Parathyroid adenoma (tissue), 2 donors: ENCODE measurements at regions not wholly inside any gene's neighbourhood (a gene's known extent, or its start where the extent isn't known, plus 50 kb on each side); places are given as distances from the start of the nearest gene placed in this dataset.

ENCODE experiments used
- H2AFZ ChIP-seq: fragments of 300-600 bp; sonication (generic); one replicate; pipeline ENCODE4 v1.7.0; 2017; ENCODE audit warnings: antibody characterized with exemption, mild to moderate bottlenecking
- H3K27ac ChIP-seq: fragments of 300-600 bp; sonication (generic); one replicate; pipeline ENCODE4 v1.7.0; 2017
- H3K27me3 ChIP-seq: fragments of 300-600 bp; sonication (generic); one replicate; pipeline ENCODE4 v1.7.0; 2017; ENCODE audit warnings: low read length; ENCODE audit not compliant: control insufficient read depth, insufficient read depth
- H3K36me3 ChIP-seq: fragments of 300-600 bp; sonication (generic); one replicate; pipeline ENCODE4 v1.7.0; 2017; ENCODE audit warnings: low read length; ENCODE audit not compliant: control insufficient read depth, insufficient read depth
- H3K4me1 ChIP-seq: fragments of 300-600 bp; sonication (generic); one replicate; pipeline ENCODE4 v1.7.0; 2017; ENCODE audit warnings: control low read depth
- H3K4me2 ChIP-seq: fragments of 300-600 bp; sonication (generic); one replicate; pipeline ENCODE4 v1.7.0; 2017; ENCODE audit warnings: low read length
- H3K4me3 ChIP-seq: fragments of 300-600 bp; sonication (generic); one replicate; pipeline ENCODE4 v1.7.0; 2017; ENCODE audit warnings: low read depth, low read length
- H3K79me2 ChIP-seq: fragments of 300-600 bp; sonication (generic); one replicate; pipeline ENCODE4 v1.7.0; 2017; ENCODE audit warnings: control low read depth
- H3K9ac ChIP-seq: fragments of 300-600 bp; sonication (generic); one replicate; pipeline ENCODE4 v1.7.0; 2017; ENCODE audit warnings: mild to moderate bottlenecking
- H3K9me3 ChIP-seq: fragments of 300-600 bp; sonication (generic); one replicate; pipeline ENCODE4 v1.7.0; 2017; ENCODE audit warnings: low read length; ENCODE audit not compliant: control insufficient read depth
- CTCF ChIP-seq: fragments of 300-600 bp; sonication (generic); IDR thresholded peaks from one replicate; pipeline ENCODE4 v1.7.0; 2017; ENCODE audit warnings: antibody characterized with exemption, mild to moderate bottlenecking
- donor health status: primary hyperparathyroidism.

- Histone ChIP-seq H2AFZ (no peak overlapping the region), H3K4me3 (no peak overlapping the region), H3K9me3 (no peaks in the 10 kb centered on the region), H3K9ac (no peak overlapping the region), H3K36me3 (no peaks in the 10 kb centered on the region), H3K4me2 (no peak overlapping the region), H3K27ac (no peak overlapping the region), H3K4me1 (no peaks in the 10 kb centered on the region), H3K79me2 (no peaks in the 10 kb centered on the region), H3K27me3 (no peaks in the 10 kb centered on the region)
- TF ChIP-seq CTCF: no peak
Observed at GRCh38 chr18:1907470-1908206, 663.7 kb downstream of the METTL4 start.

- Histone ChIP-seq H3K36me3 (peaks cover 3% of the 10 kb centered on the region), H3K4me3 (no peak overlapping the region), H3K4me2 (no peak overlapping the region), H3K4me1 (no peaks in the 10 kb centered on the region), H3K79me2 (no peaks in the 10 kb centered on the region), H3K27ac (no peak overlapping the region), H3K9ac (no peak overlapping the region), H3K9me3 (no peaks in the 10 kb centered on the region), H3K27me3 (no peaks in the 10 kb centered on the region), H2AFZ (no peak overlapping the region)
- TF ChIP-seq CTCF: no peak
Observed at GRCh38 chr18:1914489-1914888, 656.8 kb downstream of the METTL4 start.

DNA sequence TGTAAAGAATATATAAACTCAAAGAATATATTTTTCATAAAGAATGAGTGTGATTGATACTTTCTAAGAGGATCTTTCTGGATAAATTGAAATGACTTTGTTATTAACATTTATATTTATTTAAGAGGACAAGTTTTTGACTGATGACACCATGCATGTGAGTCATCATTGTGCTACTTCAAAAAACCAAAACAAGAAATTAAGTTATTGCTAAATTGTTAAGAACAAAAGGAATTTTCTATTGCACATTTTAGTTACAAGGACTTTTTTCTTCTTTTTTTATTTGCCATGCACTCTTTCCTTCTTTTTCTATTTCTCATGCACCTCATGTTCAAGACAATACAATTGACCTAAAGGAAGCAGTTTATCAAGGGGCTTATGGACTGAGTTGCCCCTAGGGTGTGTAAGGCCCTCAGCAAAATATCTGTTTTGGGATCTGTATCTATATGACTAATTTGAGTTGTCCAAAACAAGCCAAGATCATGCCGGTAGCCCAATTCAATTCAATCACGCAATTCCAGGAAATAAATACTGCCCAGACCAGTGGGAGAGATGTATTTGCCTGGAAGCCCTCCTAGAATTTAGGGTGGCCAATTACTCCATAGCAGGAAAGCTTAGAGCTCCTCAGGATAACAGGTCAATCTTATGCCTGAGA is 654.3 kb downstream of the METTL4 start:
- H3K4me1 ChIP-seq: no peaks in the 10 kb centered on the region
- no peak overlapping the region for H3K4me3 ChIP-seq
- TF ChIP-seq CTCF: no peak
- H3K9ac ChIP-seq: no peak overlapping the region
- H2AFZ ChIP-seq: no peak overlapping the region
- H3K9me3 ChIP-seq: no peaks in the 10 kb centered on the region
- peaks cover 3% of the 10 kb centered on the region for H3K36me3 ChIP-seq
- no peaks in the 10 kb centered on the region for H3K27me3 ChIP-seq
- no peak overlapping the region for H3K27ac ChIP-seq
- no peaks in the 10 kb centered on the region for H3K79me2 ChIP-seq
- H3K4me2 ChIP-seq: no peak overlapping the region

GRCh38 chr18:1917569-1917968 is 653.7 kb downstream of the METTL4 start:
- H2AFZ ChIP-seq: no peak overlapping the region
- H3K36me3 ChIP-seq: peaks cover 3% of the 10 kb centered on the region
- H3K9ac ChIP-seq: no peak overlapping the region
- H3K9me3 ChIP-seq: no peaks in the 10 kb centered on the region
- H3K27me3 ChIP-seq: no peaks in the 10 kb centered on the region
- no peak overlapping the region for H3K4me3 ChIP-seq
- no peaks in the 10 kb centered on the region for H3K79me2 ChIP-seq
- TF ChIP-seq CTCF: no peak
- H3K4me2 ChIP-seq: no peak overlapping the region
- H3K4me1 ChIP-seq: no peaks in the 10 kb centered on the region
- no peak overlapping the region for H3K27ac ChIP-seq
